ENCODE measurements at regions not wholly inside any gene's neighbourhood (a gene's known extent, or its start where the extent isn't known, plus 50 kb on each side); places are given as distances from the start of the nearest gene placed in this dataset.
A peak's percentile ranks its signal among the peaks of the same experiment; 100 is the strongest.
"Not testable (repeated sequence)": the region's sequence is repeated elsewhere in the genome, so short reads cannot be mapped to it uniquely, and the experiment has no call there.

GRCh38 chr10:22133749-22134624, 83.8 kb downstream of the EBLN1 start:
- no peak overlapping the region for H3K4me3 ChIP-seq (ENCODE audit: low read length)
- no peak for TF ChIP-seq CTCF (IDR thresholded peaks at IDR 0.05; ENCODE audit: insufficient read depth, low read depth, low read length, missing control alignments)
- DNase-seq (ENCODE audit: low read depth), result peak; percentile 13

GRCh38 chr10:22130824-22131223, 87.0 kb downstream of the EBLN1 start:
- H3K4me3 ChIP-seq (ENCODE audit: low read length); DNase-seq (ENCODE audit: low read depth): not testable (repeated sequence)

GRCh38 chr10:22129612-22130011, 88.2 kb downstream of the EBLN1 start:
- not testable (repeated sequence) for H3K4me3 ChIP-seq (ENCODE audit: low read length); DNase-seq (ENCODE audit: low read depth)

- not testable (repeated sequence) for DNase-seq (ENCODE audit: low read depth); H3K4me3 ChIP-seq (ENCODE audit: low read length)
These were observed 96.6 kb downstream of the EBLN1 start for GRCh38 chr10:22121181-22121580.

GRCh38 chr10:22120072-22120471, 97.7 kb downstream of the EBLN1 start:
- H3K4me3 ChIP-seq (ENCODE audit: low read length), result not testable (repeated sequence)

GRCh38 chr10:22119575-22119974, 98.2 kb downstream of the EBLN1 start:
- H3K4me3 ChIP-seq (ENCODE audit: low read length); DNase-seq (ENCODE audit: low read depth): not testable (repeated sequence)

More at GRCh38 chr10:22120072-22120471, 97.7 kb downstream of the EBLN1 start:
- DNase-seq (ENCODE audit: low read depth), result not testable (repeated sequence)

GRCh38 chr10:22111705-22112104, 106.1 kb downstream of the EBLN1 start:
- TF ChIP-seq CTCF (IDR thresholded peaks at IDR 0.05; ENCODE audit: insufficient read depth, low read depth, low read length, missing control alignments), result no peak
- no peak for DNase-seq (ENCODE audit: low read depth)
- H3K4me3 ChIP-seq (ENCODE audit: low read length), result no peak overlapping the region

- no peak overlapping the region for H3K4me3 ChIP-seq (ENCODE audit: low read length)
- TF ChIP-seq CTCF (IDR thresholded peaks at IDR 0.05; ENCODE audit: insufficient read depth, low read depth, low read length, missing control alignments), result no peak
- no peak for DNase-seq (ENCODE audit: low read depth)
These were observed 106.6 kb downstream of the EBLN1 start for GRCh38 chr10:22111260-22111659.

GRCh38 chr10:22110761-22111160, 107.1 kb downstream of the EBLN1 start:
- no peak for DNase-seq (ENCODE audit: low read depth)
- H3K4me3 ChIP-seq (ENCODE audit: low read length), result no peak overlapping the region
- no peak for TF ChIP-seq CTCF (IDR thresholded peaks at IDR 0.05; ENCODE audit: insufficient read depth, low read depth, low read length, missing control alignments)

GRCh38 chr10:22105270-22105669, 101.7 kb upstream of the DNAJC1 start:
- no peak for TF ChIP-seq CTCF (IDR thresholded peaks at IDR 0.05; ENCODE audit: insufficient read depth, low read depth, low read length, missing control alignments)

More at GRCh38 chr10:22105270-22105669, 101.7 kb upstream of the DNAJC1 start:
- DNase-seq (ENCODE audit: low read depth), result no peak
- no peak overlapping the region for H3K4me3 ChIP-seq (ENCODE audit: low read length)
